ENCODE measurements at regions not wholly inside any gene's neighbourhood (a gene's known extent, or its start where the extent isn't known, plus 50 kb on each side); places are given as distances from the start of the nearest gene placed in this dataset.

DNA sequence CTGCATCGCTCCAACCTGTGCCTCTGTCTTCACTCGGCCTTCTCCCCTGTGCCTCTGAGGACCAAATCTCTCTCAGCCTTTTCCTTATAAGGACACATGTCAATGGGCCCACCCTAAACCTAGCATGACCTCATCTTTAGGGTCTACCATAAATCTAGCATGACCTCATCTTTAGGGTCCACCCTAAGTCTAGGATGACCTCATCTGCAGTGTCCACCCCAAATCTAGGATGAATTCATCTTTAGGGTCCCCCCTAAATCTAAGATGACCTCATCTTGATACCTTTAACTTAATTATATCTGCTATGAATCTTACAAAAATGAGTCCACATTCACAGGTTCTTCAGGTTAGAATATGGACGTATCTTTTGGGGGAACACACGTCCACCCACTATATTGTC is 131.1 kb upstream of the RPL38 start:
- TF ChIP-seq, protein P1, sequence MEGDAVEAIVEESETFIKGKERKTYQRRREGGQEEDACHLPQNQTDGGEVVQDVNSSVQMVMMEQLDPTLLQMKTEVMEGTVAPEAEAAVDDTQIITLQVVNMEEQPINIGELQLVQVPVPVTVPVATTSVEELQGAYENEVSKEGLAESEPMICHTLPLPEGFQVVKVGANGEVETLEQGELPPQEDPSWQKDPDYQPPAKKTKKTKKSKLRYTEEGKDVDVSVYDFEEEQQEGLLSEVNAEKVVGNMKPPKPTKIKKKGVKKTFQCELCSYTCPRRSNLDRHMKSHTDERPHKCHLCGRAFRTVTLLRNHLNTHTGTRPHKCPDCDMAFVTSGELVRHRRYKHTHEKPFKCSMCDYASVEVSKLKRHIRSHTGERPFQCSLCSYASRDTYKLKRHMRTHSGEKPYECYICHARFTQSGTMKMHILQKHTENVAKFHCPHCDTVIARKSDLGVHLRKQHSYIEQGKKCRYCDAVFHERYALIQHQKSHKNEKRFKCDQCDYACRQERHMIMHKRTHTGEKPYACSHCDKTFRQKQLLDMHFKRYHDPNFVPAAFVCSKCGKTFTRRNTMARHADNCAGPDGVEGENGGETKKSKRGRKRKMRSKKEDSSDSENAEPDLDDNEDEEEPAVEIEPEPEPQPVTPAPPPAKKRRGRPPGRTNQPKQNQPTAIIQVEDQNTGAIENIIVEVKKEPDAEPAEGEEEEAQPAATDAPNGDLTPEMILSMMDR (IDR thresholded peaks at IDR 0.05), result no peak
- TF ChIP-seq POLR2A (IDR thresholded peaks at IDR 0.05), result no peak

Data from uterus (tissue), 2 donors.